ENCODE measurements at regions not wholly inside any gene's neighbourhood (a gene's known extent, or its start where the extent isn't known, plus 50 kb on each side); places are given as distances from the start of the nearest gene placed in this dataset.

- no peak overlapping the region for H3T11ph ChIP-seq (ENCODE audit: low read length)
- H4K91ac ChIP-seq (ENCODE audit: insufficient read length, low read depth, low read length), result no peak overlapping the region
- Mint-ChIP-seq H3K27ac (no peak overlapping the region), H3K27me3 (ENCODE audit: low read depth) (no peaks in the 10 kb centered on the region), H3K4me3 (no peak overlapping the region), H3K4me1 (peaks cover 2 to 8% of the 10 kb centered on the region in 2 experiments; a peak in 1 of 4 replicates), H3K9me3 (no peaks in the 10 kb centered on the region), H3K36me3 (ENCODE audit: insufficient read depth in 1 of 3, low read depth in 3 of 3) (no peaks in the 10 kb centered on the region)
- no peak overlapping the region for H3K23ac ChIP-seq (ENCODE audit: insufficient read length, low read depth, low read length)
- no peak overlapping the region for H4K8ac ChIP-seq (replicated peaks; ENCODE audit: insufficient read length, low read depth, low read length)
- no peaks in the 10 kb centered on the region for H3K9me3 ChIP-seq (ENCODE audit: control insufficient read depth, low read depth, low read length)
- H2BK20ac ChIP-seq (ENCODE audit: low read depth, low read length, poor library complexity, severe bottlenecking), result no peak overlapping the region
- no peaks in the 10 kb centered on the region for H4K20me1 ChIP-seq (ENCODE audit: control insufficient read depth, insufficient read depth, insufficient read length)
- no peak overlapping the region for H2BK5ac ChIP-seq (ENCODE audit: insufficient read length, low read length)
- no peak overlapping the region for H2BK12ac ChIP-seq (ENCODE audit: insufficient read length, low read depth, low read length)
- H3K79me1 ChIP-seq (ENCODE audit: insufficient read depth, low read depth, low read length, poor library complexity, severe bottlenecking), result no peaks in the 10 kb centered on the region
- H3K4ac ChIP-seq (ENCODE audit: low read depth, low read length), result no peak overlapping the region
- H3K27me3 ChIP-seq (ENCODE audit: insufficient read depth, low read length), result no peaks in the 10 kb centered on the region
- no peak overlapping the region for H3K14ac ChIP-seq (ENCODE audit: insufficient read depth, low read length)
- no peak overlapping the region for H2AK5ac ChIP-seq (ENCODE audit: insufficient read length, low read length)
- H3K9ac ChIP-seq (ENCODE audit: extremely low read depth, insufficient read length, low read length), result no peak overlapping the region
- no peak overlapping the region for H3K18ac ChIP-seq (ENCODE audit: insufficient read length, low read depth, low read length)
- no peak overlapping the region for H3K4me2 ChIP-seq (ENCODE audit: insufficient read depth, insufficient read length, low read length)
- no peaks in the 10 kb centered on the region for H3K79me2 ChIP-seq (ENCODE audit: insufficient read depth, low read length)
- no peak overlapping the region for H4K5ac ChIP-seq (ENCODE audit: insufficient read length, low read depth, low read length)
- no CpG with 5 or more reads among the region's 6 CpGs for WGBS (ENCODE audit: extremely low coverage, insufficient read length, low lambda C conversion rate)
- H2BK15ac ChIP-seq (ENCODE audit: low read depth, low read length), result no peak overlapping the region
- no peak overlapping the region for H3K56ac ChIP-seq (ENCODE audit: insufficient read length, low read depth, low read length)
- DNase-seq, result no peak
- TF ChIP-seq CTCF (conservative IDR thresholded peaks at IDR 0.05), result no peak
- H3K23me2 ChIP-seq (ENCODE audit: insufficient read length, low read depth, low read length, poor library complexity, severe bottlenecking), result no peaks in the 10 kb centered on the region
- no peak overlapping the region for H3K27ac ChIP-seq (ENCODE audit: insufficient read length, low read depth, low read length)
- H2AFZ ChIP-seq (ENCODE audit: low read length), result no peak overlapping the region
- H3K4me1 ChIP-seq (ENCODE audit: insufficient read depth, low read length), result no peaks in the 10 kb centered on the region; the same call in 1 of the 2 replicates
- H2BK120ac ChIP-seq (ENCODE audit: low read depth, low read length, poor library complexity, severe bottlenecking), result no peak overlapping the region
Observed at GRCh38 chr1:172954476-172955150, 96.1 kb downstream of the TNFSF18 start.

Measured in H9 (cell line).